ENCODE measurements at regions not wholly inside any gene's neighbourhood (a gene's known extent, or its start where the extent isn't known, plus 50 kb on each side); places are given as distances from the start of the nearest gene placed in this dataset.

- TF ChIP-seq CTCF (IDR thresholded peaks at IDR 0.05 in 2 of 3, conservative IDR thresholded peaks at IDR 0.05 in 1 of 3; ENCODE audit: borderline replicate concordance in 1 of 3, insufficient read depth in 1 of 3, low read depth in 2 of 3, low read length in 2 of 3) (no peak), ELF1 (IDR thresholded peaks at IDR 0.05; ENCODE audit: borderline replicate concordance, low read depth) (no peak), POLR2A (IDR thresholded peaks at IDR 0.05; ENCODE audit: borderline replicate concordance, extremely low read depth, insufficient read depth, insufficient read length) (no peak), SRF (IDR thresholded peaks at IDR 0.05; ENCODE audit: low read depth) (no peak), RAD21 (IDR thresholded peaks at IDR 0.05; ENCODE audit: low read depth) (no peak)
Observed at GRCh38 chr3:132790806-132791205, 68.6 kb upstream of the NPHP3 start.

Data from HCT116 (cell line).